ENCODE measurements at regions not wholly inside any gene's neighbourhood (a gene's known extent, or its start where the extent isn't known, plus 50 kb on each side); places are given as distances from the start of the nearest gene placed in this dataset.

GRCh38 chr9:87375397-87376073 is 122.1 kb upstream of the DAPK1 start:
- Histone ChIP-seq H3K27ac (ENCODE audit: low read length) (no peak overlapping the region), H3K4me3 (ENCODE audit: low read length) (no peak overlapping the region), H3K36me3 (replicated peaks; ENCODE audit: low read depth, low read length) (no peaks in the 10 kb centered on the region), H3K9me3 (ENCODE audit: insufficient read depth, low read length) (no peaks in the 10 kb centered on the region), H4K20me1 (ENCODE audit: insufficient read depth, low read length) (no peaks in the 10 kb centered on the region), H3K4me2 (ENCODE audit: low read length) (no peak overlapping the region), H3K27me3 (ENCODE audit: low read depth, low read length) (no peaks in the 10 kb centered on the region), H3K79me2 (ENCODE audit: low read length) (no peaks in the 10 kb centered on the region), H2AFZ (ENCODE audit: low read depth, low read length) (no peak overlapping the region), H3K9ac (ENCODE audit: low read length) (no peak overlapping the region), H3K4me1 (ENCODE audit: low read length) (peaks cover 3% of the 10 kb centered on the region; the same call in 1 of the 2 replicates)
- TF ChIP-seq CTCF (IDR thresholded peaks at IDR 0.05; ENCODE audit: low read depth, low read length) (no peak), EZH2phosphoT487 (IDR thresholded peaks at IDR 0.05; ENCODE audit: low read depth) (no peak)

- H3K4me1 ChIP-seq (ENCODE audit: low read length) = peaks cover 3% of the 10 kb centered on the region; the same call in 1 of the 2 replicates
- no peaks in the 10 kb centered on the region for H3K36me3 ChIP-seq (replicated peaks; ENCODE audit: low read depth, low read length)
- H2AFZ ChIP-seq (ENCODE audit: low read depth, low read length) = no peak overlapping the region
- H3K27me3 ChIP-seq (ENCODE audit: low read depth, low read length) = no peaks in the 10 kb centered on the region
- H3K79me2 ChIP-seq (ENCODE audit: low read length) = no peaks in the 10 kb centered on the region
- H4K20me1 ChIP-seq (ENCODE audit: insufficient read depth, low read length) = no peaks in the 10 kb centered on the region
- H3K4me3 ChIP-seq (ENCODE audit: low read length) = no peak overlapping the region
- no peak overlapping the region for H3K27ac ChIP-seq (ENCODE audit: low read length)
- H3K9ac ChIP-seq (ENCODE audit: low read length) = no peak overlapping the region
- TF ChIP-seq CTCF (IDR thresholded peaks at IDR 0.05; ENCODE audit: low read depth, low read length) = no peak
- TF ChIP-seq EZH2phosphoT487 (IDR thresholded peaks at IDR 0.05; ENCODE audit: low read depth) = no peak
- H3K9me3 ChIP-seq (ENCODE audit: insufficient read depth, low read length) = no peaks in the 10 kb centered on the region
- no peak overlapping the region for H3K4me2 ChIP-seq (ENCODE audit: low read length)
These were observed 119.0 kb upstream of the DAPK1 start for GRCh38 chr9:87378676-87379075.

- H3K36me3 ChIP-seq (replicated peaks; ENCODE audit: low read depth, low read length) = no peaks in the 10 kb centered on the region
- no peak overlapping the region for H3K27ac ChIP-seq (ENCODE audit: low read length)
- no peak overlapping the region for H2AFZ ChIP-seq (ENCODE audit: low read depth, low read length)
- TF ChIP-seq CTCF (IDR thresholded peaks at IDR 0.05; ENCODE audit: low read depth, low read length) = no peak
- TF ChIP-seq EZH2phosphoT487 (IDR thresholded peaks at IDR 0.05; ENCODE audit: low read depth) = no peak
- H3K4me3 ChIP-seq (ENCODE audit: low read length) = no peak overlapping the region
- no peaks in the 10 kb centered on the region for H3K9me3 ChIP-seq (ENCODE audit: insufficient read depth, low read length)
- no peaks in the 10 kb centered on the region; the same call in 1 of the 2 replicates for H3K4me1 ChIP-seq (ENCODE audit: low read length)
- H3K79me2 ChIP-seq (ENCODE audit: low read length) = no peaks in the 10 kb centered on the region
- H3K9ac ChIP-seq (ENCODE audit: low read length) = no peak overlapping the region
- no peak overlapping the region for H3K4me2 ChIP-seq (ENCODE audit: low read length)
- H3K27me3 ChIP-seq (ENCODE audit: low read depth, low read length) = no peaks in the 10 kb centered on the region
- H4K20me1 ChIP-seq (ENCODE audit: insufficient read depth, low read length) = no peaks in the 10 kb centered on the region
These were observed 118.4 kb upstream of the DAPK1 start for GRCh38 chr9:87379300-87379699.

- Histone ChIP-seq H3K4me1 (ENCODE audit: low read length) (no peaks in the 10 kb centered on the region), H3K36me3 (replicated peaks; ENCODE audit: low read depth, low read length) (no peaks in the 10 kb centered on the region), H2AFZ (ENCODE audit: low read depth, low read length) (no peak overlapping the region), H3K27ac (ENCODE audit: low read length) (no peak overlapping the region), H3K79me2 (ENCODE audit: low read length) (no peaks in the 10 kb centered on the region), H3K9ac (ENCODE audit: low read length) (no peak overlapping the region), H3K27me3 (ENCODE audit: low read depth, low read length) (no peaks in the 10 kb centered on the region), H3K4me2 (ENCODE audit: low read length) (no peak overlapping the region), H4K20me1 (ENCODE audit: insufficient read depth, low read length) (no peaks in the 10 kb centered on the region), H3K4me3 (ENCODE audit: low read length) (no peak overlapping the region), H3K9me3 (ENCODE audit: insufficient read depth, low read length) (no peaks in the 10 kb centered on the region)
- no peak for TF ChIP-seq CTCF (IDR thresholded peaks at IDR 0.05; ENCODE audit: low read depth, low read length)
- TF ChIP-seq EZH2phosphoT487 (IDR thresholded peaks at IDR 0.05; ENCODE audit: low read depth) = no peak
These were observed 116.5 kb upstream of the DAPK1 start for GRCh38 chr9:87381050-87381711.
